Osteocyte (in vitro differentiated cells): ENCODE measurements at regions not wholly inside any gene's neighbourhood (a gene's known extent, or its start where the extent isn't known, plus 50 kb on each side); places are given as distances from the start of the nearest gene placed in this dataset.

Source experiments
- DNase-seq: peaks from one replicate; pipeline ENCODE4 v3.0.0; 2021; ENCODE audit warnings: mixed read lengths; ENCODE audit not compliant: unreplicated experiment; ENCODE audit errors: extremely low spot score
- H3K27ac Mint-ChIP-seq: one replicate; pipeline ENCODE4 v1.8.0; 2021; ENCODE audit warnings: mild to moderate bottlenecking, mixed read lengths; ENCODE audit not compliant: unreplicated experiment
- H3K27me3 Mint-ChIP-seq: one replicate; pipeline ENCODE4 v1.8.0; 2021; ENCODE audit warnings: mixed read lengths; ENCODE audit not compliant: unreplicated experiment
- H3K36me3 Mint-ChIP-seq: one replicate; pipeline ENCODE4 v1.8.0; 2021; ENCODE audit warnings: mixed read lengths; ENCODE audit not compliant: unreplicated experiment
- H3K4me1 Mint-ChIP-seq: one replicate; pipeline ENCODE4 v1.8.0; 2021; ENCODE audit warnings: mixed read lengths; ENCODE audit not compliant: unreplicated experiment
- H3K4me3 Mint-ChIP-seq: one replicate; pipeline ENCODE4 v1.8.0; 2021; ENCODE audit warnings: mild to moderate bottlenecking, moderate library complexity, mixed read lengths; ENCODE audit not compliant: unreplicated experiment
- H3K9me3 Mint-ChIP-seq: one replicate; pipeline ENCODE4 v1.8.0; 2021; ENCODE audit warnings: mixed read lengths; ENCODE audit not compliant: unreplicated experiment
- CTCF ChIP-seq: fragments of 200-600 bp; sonication (generic); IDR thresholded peaks from 2 replicates; pipeline ENCODE4 v1.5.0; 2021; ENCODE audit warnings: antibody characterized with exemption, mild to moderate bottlenecking, moderate library complexity

- TF ChIP-seq CTCF: no peak
- no peak overlapping the region for H3K27ac Mint-ChIP-seq
- H3K4me1 Mint-ChIP-seq: no peaks in the 10 kb centered on the region
- H3K27me3 Mint-ChIP-seq: no peaks in the 10 kb centered on the region
- no peaks in the 10 kb centered on the region for H3K9me3 Mint-ChIP-seq
- no peak overlapping the region for H3K4me3 Mint-ChIP-seq
- no peak for DNase-seq
- H3K36me3 Mint-ChIP-seq: no peaks in the 10 kb centered on the region
Measured at GRCh38 chr1:195794225-195794624, 814.0 kb downstream of the KCNT2 start.

- no peak for DNase-seq
- H3K4me3 Mint-ChIP-seq: no peak overlapping the region
- no peak for TF ChIP-seq CTCF
- H3K36me3 Mint-ChIP-seq: no peaks in the 10 kb centered on the region
- no peak overlapping the region for H3K27ac Mint-ChIP-seq
- peaks cover 3% of the 10 kb centered on the region for H3K9me3 Mint-ChIP-seq
- H3K27me3 Mint-ChIP-seq: no peaks in the 10 kb centered on the region
- H3K4me1 Mint-ChIP-seq: no peaks in the 10 kb centered on the region
Measured at GRCh38 chr1:195791796-195792195, 816.4 kb downstream of the KCNT2 start.

GRCh38 chr1:195790514-195791168 lies 817.6 kb downstream of the KCNT2 start:
- Mint-ChIP-seq H3K9me3 (peaks cover 3% of the 10 kb centered on the region), H3K27me3 (no peaks in the 10 kb centered on the region), H3K4me1 (no peaks in the 10 kb centered on the region), H3K36me3 (no peaks in the 10 kb centered on the region), H3K27ac (no peak overlapping the region), H3K4me3 (no peak overlapping the region)
- no peak for TF ChIP-seq CTCF
- no peak for DNase-seq

- no peak for DNase-seq
- Mint-ChIP-seq H3K27me3 (no peaks in the 10 kb centered on the region), H3K27ac (no peak overlapping the region), H3K4me1 (no peaks in the 10 kb centered on the region), H3K9me3 (peaks cover 3% of the 10 kb centered on the region), H3K4me3 (no peak overlapping the region), H3K36me3 (no peaks in the 10 kb centered on the region)
- no peak for TF ChIP-seq CTCF
Measured at GRCh38 chr1:195789321-195789720, 818.9 kb downstream of the KCNT2 start.

GRCh38 chr1:195788721-195789120 lies 819.5 kb downstream of the KCNT2 start:
- H3K4me3 Mint-ChIP-seq: no peak overlapping the region
- no peaks in the 10 kb centered on the region for H3K36me3 Mint-ChIP-seq
- H3K27me3 Mint-ChIP-seq: no peaks in the 10 kb centered on the region
- DNase-seq: no peak
- no peak overlapping the region for H3K27ac Mint-ChIP-seq
- TF ChIP-seq CTCF: no peak
- H3K9me3 Mint-ChIP-seq: peaks cover 3% of the 10 kb centered on the region
- H3K4me1 Mint-ChIP-seq: no peaks in the 10 kb centered on the region
